Progenitor cell of endocrine pancreas (in vitro differentiated cells): ENCODE measurements at regions not wholly inside any gene's neighbourhood (a gene's known extent, or its start where the extent isn't known, plus 50 kb on each side); places are given as distances from the start of the nearest gene placed in this dataset.

ENCODE experiments used
- DNase-seq: peaks from one replicate; pipeline ENCODE4 v3.0.0; 2021; ENCODE audit warnings: low spot score; ENCODE audit not compliant: unreplicated experiment
- H3K27ac Mint-ChIP-seq: 2 replicates; pipeline ENCODE4 v1.8.0; 2021; ENCODE audit warnings: mild to moderate bottlenecking, moderate library complexity, mixed read lengths
- H3K27me3 Mint-ChIP-seq: 2 replicates; pipeline ENCODE4 v1.8.0; 2021; ENCODE audit warnings: mixed read lengths
- H3K36me3 Mint-ChIP-seq: 2 replicates; pipeline ENCODE4 v1.8.0; 2022; ENCODE audit warnings: mixed read lengths; ENCODE audit not compliant: insufficient read depth
- H3K4me1 Mint-ChIP-seq: 2 replicates; pipeline ENCODE4 v1.8.0; 2021; ENCODE audit warnings: low read depth, mixed read lengths
- H3K4me3 Mint-ChIP-seq: 2 replicates; pipeline ENCODE4 v1.8.0; 2021; ENCODE audit warnings: low read depth, mild to moderate bottlenecking, moderate library complexity, mixed read lengths
- H3K9me3 Mint-ChIP-seq: 2 replicates; pipeline ENCODE4 v1.8.0; 2021; ENCODE audit warnings: low read depth, mixed read lengths
- TF ChIP-seq, protein P1 (sequence below): fragments of 200-600 bp; sonication (generic); IDR thresholded peaks from one replicate; pipeline ENCODE4 v1.5.0; 2021; ENCODE audit warnings: antibody characterized with exemption, mild to moderate bottlenecking; ENCODE audit not compliant: unreplicated experiment

DNA sequence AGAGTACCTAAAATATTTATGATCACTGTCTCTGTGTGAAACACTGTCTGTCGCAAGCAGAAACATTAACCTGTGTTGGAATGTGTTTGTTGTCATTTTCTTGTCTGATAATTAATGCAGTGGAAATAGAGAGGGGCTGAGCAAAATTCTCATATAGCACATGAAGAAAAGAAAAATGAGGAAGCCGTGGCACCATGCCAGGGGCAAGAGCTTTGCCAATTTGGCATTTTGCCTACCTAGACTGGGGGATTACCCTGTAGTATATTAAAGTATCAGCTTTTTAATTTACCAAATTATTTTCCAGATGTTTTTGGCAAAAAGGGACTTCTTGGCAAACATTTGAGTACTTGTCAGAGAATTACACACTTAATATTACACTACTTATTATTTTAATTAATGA is 1326.6 kb upstream of the GOT2 start:
- Mint-ChIP-seq H3K4me1 (peaks cover 2% of the 10 kb centered on the region), H3K27me3 (no peaks in the 10 kb centered on the region), H3K9me3 (no peaks in the 10 kb centered on the region), H3K27ac (no peak overlapping the region), H3K4me3 (no peak overlapping the region), H3K36me3 (no peaks in the 10 kb centered on the region)
- TF ChIP-seq, protein P1, sequence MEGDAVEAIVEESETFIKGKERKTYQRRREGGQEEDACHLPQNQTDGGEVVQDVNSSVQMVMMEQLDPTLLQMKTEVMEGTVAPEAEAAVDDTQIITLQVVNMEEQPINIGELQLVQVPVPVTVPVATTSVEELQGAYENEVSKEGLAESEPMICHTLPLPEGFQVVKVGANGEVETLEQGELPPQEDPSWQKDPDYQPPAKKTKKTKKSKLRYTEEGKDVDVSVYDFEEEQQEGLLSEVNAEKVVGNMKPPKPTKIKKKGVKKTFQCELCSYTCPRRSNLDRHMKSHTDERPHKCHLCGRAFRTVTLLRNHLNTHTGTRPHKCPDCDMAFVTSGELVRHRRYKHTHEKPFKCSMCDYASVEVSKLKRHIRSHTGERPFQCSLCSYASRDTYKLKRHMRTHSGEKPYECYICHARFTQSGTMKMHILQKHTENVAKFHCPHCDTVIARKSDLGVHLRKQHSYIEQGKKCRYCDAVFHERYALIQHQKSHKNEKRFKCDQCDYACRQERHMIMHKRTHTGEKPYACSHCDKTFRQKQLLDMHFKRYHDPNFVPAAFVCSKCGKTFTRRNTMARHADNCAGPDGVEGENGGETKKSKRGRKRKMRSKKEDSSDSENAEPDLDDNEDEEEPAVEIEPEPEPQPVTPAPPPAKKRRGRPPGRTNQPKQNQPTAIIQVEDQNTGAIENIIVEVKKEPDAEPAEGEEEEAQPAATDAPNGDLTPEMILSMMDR = no peak
- DNase-seq = no peak

DNA sequence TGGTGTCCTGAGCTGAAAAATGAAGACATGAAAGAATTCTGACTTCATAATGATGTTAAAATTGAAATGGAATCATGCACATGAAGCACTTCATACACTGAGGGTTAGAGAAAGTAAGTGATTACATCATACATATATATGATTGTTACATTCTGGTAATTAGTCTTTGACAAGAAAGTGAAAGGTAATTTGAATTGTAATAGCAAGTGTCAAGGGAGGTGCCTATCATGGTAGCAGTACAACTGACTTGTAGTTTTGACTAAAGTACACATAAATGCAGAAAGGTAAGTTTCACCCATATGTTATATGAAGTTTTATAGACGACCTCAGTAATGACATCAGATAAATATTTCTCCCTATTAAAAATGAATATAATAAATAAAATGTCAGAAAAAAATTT is 1325.0 kb upstream of the GOT2 start:
- no peak for DNase-seq
- H3K36me3 Mint-ChIP-seq = no peaks in the 10 kb centered on the region
- H3K27me3 Mint-ChIP-seq = no peaks in the 10 kb centered on the region
- TF ChIP-seq, protein P1 = no peak
- H3K9me3 Mint-ChIP-seq = no peaks in the 10 kb centered on the region
- H3K4me1 Mint-ChIP-seq = peaks cover 2% of the 10 kb centered on the region
- no peak overlapping the region for H3K27ac Mint-ChIP-seq
- no peak overlapping the region for H3K4me3 Mint-ChIP-seq

DNA sequence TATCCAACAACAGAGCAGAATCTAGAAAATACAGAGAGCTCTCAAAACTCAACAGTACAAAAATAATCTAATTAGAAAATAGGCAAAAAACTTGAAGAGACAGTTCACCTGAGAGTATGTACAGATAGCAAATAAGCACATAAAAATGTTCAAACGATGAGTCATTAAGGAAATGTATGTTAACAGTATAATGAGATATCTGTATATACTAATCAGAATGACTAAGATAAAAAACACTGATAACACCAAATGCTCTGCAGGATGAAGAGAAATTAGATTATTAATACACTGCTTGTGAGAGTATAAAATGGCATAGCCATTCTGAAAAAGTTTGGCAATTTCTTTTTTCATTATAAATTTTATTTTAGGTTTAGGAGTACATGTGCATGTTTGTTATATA is 1307.6 kb upstream of the GOT2 start:
- no peak overlapping the region for H3K27ac Mint-ChIP-seq
- H3K36me3 Mint-ChIP-seq = no peaks in the 10 kb centered on the region
- TF ChIP-seq, protein P1 = no peak
- no peaks in the 10 kb centered on the region for H3K27me3 Mint-ChIP-seq
- H3K9me3 Mint-ChIP-seq = peaks cover 3% of the 10 kb centered on the region
- H3K4me1 Mint-ChIP-seq = no peaks in the 10 kb centered on the region
- no peak for DNase-seq
- no peak overlapping the region for H3K4me3 Mint-ChIP-seq

DNA sequence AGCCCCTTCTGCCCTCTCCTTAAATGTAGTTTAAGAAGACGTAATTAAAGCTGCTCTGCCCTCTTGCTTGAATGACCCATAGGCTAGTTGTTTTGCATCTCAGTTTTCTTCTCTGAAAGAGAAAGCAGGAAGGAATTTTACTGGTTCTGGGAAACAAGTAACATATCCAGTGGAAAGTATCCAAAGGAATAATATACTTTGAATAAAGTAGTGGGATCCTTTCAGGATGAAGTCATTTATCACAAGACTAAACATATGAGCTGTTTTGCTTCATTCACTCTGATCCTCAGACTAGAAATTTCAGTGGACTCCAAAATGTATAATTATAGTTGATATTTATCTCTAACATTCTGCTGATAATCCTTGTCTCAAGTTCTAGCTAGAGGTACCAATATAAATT is 1297.6 kb upstream of the GOT2 start:
- Mint-ChIP-seq H3K36me3 (no peaks in the 10 kb centered on the region), H3K27me3 (no peaks in the 10 kb centered on the region), H3K4me3 (no peak overlapping the region), H3K9me3 (no peaks in the 10 kb centered on the region), H3K27ac (no peak overlapping the region), H3K4me1 (no peaks in the 10 kb centered on the region)
- no peak for DNase-seq
- TF ChIP-seq, protein P1 = no peak

DNA sequence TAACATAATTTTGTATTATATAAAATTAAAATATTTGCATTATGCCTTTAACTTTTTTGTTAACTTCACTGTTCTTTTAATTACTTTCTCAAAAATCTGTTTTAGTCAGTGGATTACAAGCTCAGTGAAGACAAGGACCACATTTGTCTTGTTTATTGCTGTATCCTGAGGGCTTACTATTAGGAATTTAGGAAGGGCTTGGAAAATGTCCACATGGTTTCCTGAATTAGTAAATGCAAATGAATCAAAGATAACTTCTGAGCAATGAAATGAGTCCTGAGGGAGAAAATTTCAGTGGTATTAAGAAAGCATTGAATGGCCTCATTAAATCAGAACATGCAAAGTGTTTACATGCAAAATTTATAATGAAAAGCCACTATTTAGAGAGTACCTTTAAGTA is 1293.2 kb upstream of the GOT2 start:
- no peak for DNase-seq
- H3K4me1 Mint-ChIP-seq = no peaks in the 10 kb centered on the region
- H3K36me3 Mint-ChIP-seq = no peaks in the 10 kb centered on the region
- no peaks in the 10 kb centered on the region for H3K9me3 Mint-ChIP-seq
- no peak overlapping the region for H3K4me3 Mint-ChIP-seq
- H3K27me3 Mint-ChIP-seq = no peaks in the 10 kb centered on the region
- TF ChIP-seq, protein P1 = no peak
- no peak overlapping the region for H3K27ac Mint-ChIP-seq

DNA sequence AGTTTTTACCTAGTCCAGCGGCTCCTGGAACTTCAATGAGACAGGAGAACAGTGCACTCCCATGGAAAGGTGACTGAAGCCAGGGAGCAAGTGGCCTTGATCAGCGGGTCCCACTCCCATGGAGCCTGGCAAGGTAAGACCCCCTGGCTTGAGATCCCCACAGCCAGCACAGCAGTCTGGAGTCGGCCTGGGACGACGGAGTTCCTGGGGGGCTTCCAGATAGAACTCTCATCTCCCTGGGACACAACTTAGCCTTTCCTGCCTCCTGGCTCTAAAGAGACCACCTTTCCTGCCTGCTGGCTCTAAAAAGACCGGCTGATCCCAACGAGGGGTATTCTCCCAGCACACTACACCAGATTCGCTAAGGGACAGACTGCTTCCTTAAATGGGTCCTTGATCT is 1279.0 kb upstream of the GOT2 start:
- Mint-ChIP-seq H3K4me3 (no peak overlapping the region), H3K27ac (no peak overlapping the region), H3K27me3 (no peaks in the 10 kb centered on the region), H3K4me1 (peaks cover 2% of the 10 kb centered on the region), H3K36me3 (peaks cover 1% of the 10 kb centered on the region), H3K9me3 (peaks cover 21% of the 10 kb centered on the region)
- TF ChIP-seq, protein P1 = no peak
- no peak for DNase-seq
